Psoas muscle (tissue), 7 donors: ENCODE measurements at regions not wholly inside any gene's neighbourhood (a gene's known extent, or its start where the extent isn't known, plus 50 kb on each side); places are given as distances from the start of the nearest gene placed in this dataset.

Source experiments
- ATAC-seq, 4 donors: fragments of 200-7000 bp; cut with Tn5 transposase; one replicate each; pipeline ENCODE4 v1.9.1; 2020; ENCODE audit warnings: moderate library complexity in 3 of 4, mild to moderate bottlenecking in 2 of 4
- DNase-seq, 2 donors: peaks; one replicate each; pipeline ENCODE4 v3.0.0-alpha.2; 2020
- H3K27ac ChIP-seq: fragments of 200-600 bp; one replicate; pipeline ENCODE4 v1.8.0; 2022
- H3K27me3 ChIP-seq, 3 donors: fragments of 200-600 bp in 1 of 3; one replicate each; pipeline versions ENCODE4 v1.6.1 to v1.8.0; 2013 to 2022; ENCODE audit warnings: low read length in 2 of 3, mild to moderate bottlenecking in 2 of 3, moderate library complexity in 1 of 3; ENCODE audit not compliant: insufficient read depth in 3 of 3
- H3K36me3 ChIP-seq, 2 donors: fragments of 200-600 bp in 1 of 2; one replicate each; pipeline versions ENCODE4 v1.6.1 to v1.8.0; 2013 to 2022; ENCODE audit warnings: low read depth in 1 of 2, mild to moderate bottlenecking in 1 of 2, moderate library complexity in 1 of 2; ENCODE audit not compliant: insufficient read depth in 1 of 2
- H3K4me1 ChIP-seq: fragments of 200-600 bp; one replicate; pipeline ENCODE4 v1.8.0; 2022
- H3K4me3 ChIP-seq: fragments of 200-600 bp; one replicate; pipeline ENCODE4 v1.8.0; 2022; ENCODE audit warnings: mild to moderate bottlenecking
- H3K9me3 ChIP-seq: fragments of 200-600 bp; one replicate; pipeline ENCODE4 v1.8.0; 2022
- WGBS, 3 donors: extraction: QIAGEN DNeasy Blood & Tissue Kit; methylation state at CpG; one replicate each; pipeline versions ENCODE4 v1.1.6 to v1.1.7; 2013; 5-methylcytosine and 5-hydroxymethylcytosine counted together
- intact Hi-C, 2 donors: fragments of 100-400 bp; cut with DNase I; formaldehyde crosslinking; loops; one replicate each; pipeline versions ENCODE4 v1.11.0 to v1.14.2; 2022
- TF ChIP-seq, protein P1 (sequence below): fragments of 200-600 bp; IDR thresholded peaks from one replicate; pipeline ENCODE4 v1.8.0; 2022; ENCODE audit warnings: antibody characterized with exemption
- donor health status: healthy with polysubstance abuse.
- donor health status: DM: no; HTN: no; CAD: no; lungs with moderate emphysema.
- donor health status: Bipolar disorder and iron deficiency.
- donor health status: healthy.
- donor health status: DM: yes; HTN: yes; CAD: no.
- donor health status: DM: no; HTN: no; CAD: no.
- donor health status: DM: yes; HTN: yes; CAD: no.

DNA sequence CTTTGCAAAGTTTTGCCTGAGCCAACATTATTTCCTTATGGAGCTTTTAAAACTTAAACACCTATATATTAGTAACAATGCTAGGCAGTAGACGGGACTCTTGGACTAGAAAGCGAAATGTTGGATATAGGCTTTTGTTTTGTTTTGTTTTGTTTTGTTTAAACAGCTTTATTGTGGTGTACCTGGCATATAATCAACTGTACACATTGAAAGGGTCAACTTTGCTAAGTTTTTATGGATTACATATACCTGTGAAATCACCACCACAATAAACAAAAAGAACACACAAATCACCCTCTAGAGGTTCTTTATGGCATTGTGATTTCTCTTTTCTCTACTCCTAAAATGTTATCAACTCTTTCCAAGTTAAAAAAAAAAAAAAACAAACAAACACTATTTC is 184.9 kb upstream of the LNX1 start:
- H3K27ac ChIP-seq, result no peak overlapping the region
- no peaks in the 10 kb centered on the region for H3K36me3 ChIP-seq
- TF ChIP-seq, protein P1, sequence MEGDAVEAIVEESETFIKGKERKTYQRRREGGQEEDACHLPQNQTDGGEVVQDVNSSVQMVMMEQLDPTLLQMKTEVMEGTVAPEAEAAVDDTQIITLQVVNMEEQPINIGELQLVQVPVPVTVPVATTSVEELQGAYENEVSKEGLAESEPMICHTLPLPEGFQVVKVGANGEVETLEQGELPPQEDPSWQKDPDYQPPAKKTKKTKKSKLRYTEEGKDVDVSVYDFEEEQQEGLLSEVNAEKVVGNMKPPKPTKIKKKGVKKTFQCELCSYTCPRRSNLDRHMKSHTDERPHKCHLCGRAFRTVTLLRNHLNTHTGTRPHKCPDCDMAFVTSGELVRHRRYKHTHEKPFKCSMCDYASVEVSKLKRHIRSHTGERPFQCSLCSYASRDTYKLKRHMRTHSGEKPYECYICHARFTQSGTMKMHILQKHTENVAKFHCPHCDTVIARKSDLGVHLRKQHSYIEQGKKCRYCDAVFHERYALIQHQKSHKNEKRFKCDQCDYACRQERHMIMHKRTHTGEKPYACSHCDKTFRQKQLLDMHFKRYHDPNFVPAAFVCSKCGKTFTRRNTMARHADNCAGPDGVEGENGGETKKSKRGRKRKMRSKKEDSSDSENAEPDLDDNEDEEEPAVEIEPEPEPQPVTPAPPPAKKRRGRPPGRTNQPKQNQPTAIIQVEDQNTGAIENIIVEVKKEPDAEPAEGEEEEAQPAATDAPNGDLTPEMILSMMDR, result no peak
- WGBS, 3 donors, result 95 to 98% (median 96%) methylated on average over 2 of the region's 2 CpGs
- ATAC-seq (no peak), DNase-seq (no peak)
- H3K9me3 ChIP-seq, result no peaks in the 10 kb centered on the region
- peaks cover 0 to 2% (median 0%) of the 10 kb centered on the region in 3 donors for H3K27me3 ChIP-seq
- no peak overlapping the region for H3K4me3 ChIP-seq
- H3K4me1 ChIP-seq, result no peaks in the 10 kb centered on the region
- intact Hi-C loops, result no loop called here

- H3K27ac ChIP-seq, result no peak overlapping the region
- intact Hi-C loops, result no loop called here
- DNase-seq (no peak), ATAC-seq (no peak)
- H3K27me3 ChIP-seq, result peaks cover 0 to 2% (median 0%) of the 10 kb centered on the region in 3 donors
- H3K9me3 ChIP-seq, result no peaks in the 10 kb centered on the region
- 88 to 91% (median 89%) methylated on average over 4 of the region's 4 CpGs for WGBS, 3 donors
- no peaks in the 10 kb centered on the region for H3K4me1 ChIP-seq
- H3K4me3 ChIP-seq, result no peak overlapping the region
- TF ChIP-seq, protein P1, result no peak
- H3K36me3 ChIP-seq, result no peaks in the 10 kb centered on the region
These were observed 184.1 kb upstream of the LNX1 start for GRCh38 chr4:53775381-53775780.

GRCh38 chr4:53771326-53771725 is 180.0 kb upstream of the LNX1 start:
- Histone ChIP-seq H3K27me3 (peaks cover 0 to 2% (median 0%) of the 10 kb centered on the region in 3 donors), H3K4me3 (no peak overlapping the region), H3K4me1 (no peaks in the 10 kb centered on the region), H3K9me3 (no peaks in the 10 kb centered on the region), H3K27ac (no peak overlapping the region), H3K36me3 (no peaks in the 10 kb centered on the region)
- TF ChIP-seq, protein P1, result no peak
- DNase-seq (no peak), ATAC-seq (no peak)
- 72 to 80% (median 76%) methylated on average over 3 of the region's 3 CpGs for WGBS, 3 donors
- intact Hi-C loops, result no loop called here

DNA sequence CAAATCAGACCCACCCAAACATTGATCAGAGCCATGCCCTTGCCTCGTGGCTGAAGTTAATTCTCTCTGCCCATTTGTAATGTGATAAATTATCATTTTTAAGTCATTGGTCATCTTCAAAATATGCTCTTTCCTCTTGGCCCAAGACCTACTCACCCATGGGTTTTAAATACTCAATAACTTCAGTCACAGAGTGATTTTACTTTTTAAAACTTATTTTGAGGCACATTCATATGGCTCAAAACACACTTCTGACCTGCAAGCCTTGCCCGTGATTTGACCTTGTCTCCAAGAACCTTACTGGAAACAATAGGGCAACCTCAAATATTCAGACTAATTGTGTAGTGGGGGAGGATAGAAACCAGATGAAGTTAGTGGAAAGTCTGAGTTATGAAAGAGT is 176.2 kb upstream of the LNX1 start:
- Histone ChIP-seq H3K4me1 (no peaks in the 10 kb centered on the region), H3K36me3 (no peaks in the 10 kb centered on the region), H3K27me3 (no peaks in the 10 kb centered on the region), H3K9me3 (no peaks in the 10 kb centered on the region), H3K27ac (no peak overlapping the region), H3K4me3 (no peak overlapping the region)
- intact Hi-C loops, result no loop called here
- WGBS, 3 donors, result 49 to 53% (median 52%) methylated on average over 2 of the region's 2 CpGs
- DNase-seq (no peak), ATAC-seq (no peak)
- TF ChIP-seq, protein P1, result no peak

DNA sequence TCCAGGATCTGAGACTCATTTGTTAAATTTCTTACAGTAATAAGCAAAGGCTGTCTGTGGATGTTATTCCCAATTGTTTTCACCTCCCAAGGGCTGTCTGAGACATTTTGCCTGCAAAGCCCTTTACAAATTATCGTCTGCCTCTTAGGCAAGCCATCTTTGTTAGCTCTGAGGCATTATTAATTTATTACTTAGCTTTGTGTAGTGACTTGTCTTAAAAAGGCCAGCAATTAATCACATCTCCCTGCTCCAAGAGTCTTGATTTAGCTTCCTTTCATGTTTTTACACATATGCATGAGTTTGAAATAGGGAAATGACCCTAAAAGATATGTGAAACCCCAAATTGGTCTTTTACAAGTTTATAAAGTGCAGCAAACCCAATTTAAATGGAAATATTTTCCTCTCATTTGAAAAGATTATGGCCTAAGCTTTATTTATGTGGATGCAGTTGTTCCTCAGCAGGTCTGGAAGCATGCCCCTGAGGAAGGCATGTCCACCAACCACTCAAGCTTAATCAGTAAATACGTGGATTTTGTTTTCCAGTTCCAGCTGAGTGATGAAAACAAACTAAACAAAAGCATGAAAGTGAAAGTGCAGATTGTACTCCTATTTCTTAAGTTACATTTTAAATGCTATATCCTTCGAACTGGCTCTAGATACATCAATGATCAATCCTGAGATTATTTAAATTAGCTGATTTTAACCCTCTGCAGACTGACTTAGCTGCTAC is 173.6 kb upstream of the LNX1 start:
- Histone ChIP-seq H3K36me3 (no peaks in the 10 kb centered on the region), H3K4me1 (no peaks in the 10 kb centered on the region), H3K27me3 (no peaks in the 10 kb centered on the region), H3K27ac (no peak overlapping the region), H3K4me3 (no peak overlapping the region), H3K9me3 (peaks cover 9% of the 10 kb centered on the region)
- TF ChIP-seq, protein P1, result no peak
- WGBS, 3 donors, result 38 to 48% (median 43%) methylated on average over 3 of the region's 3 CpGs
- intact Hi-C loops, result no loop called here
- DNase-seq (no peak), ATAC-seq (no peak)
